ENCODE measurements at regions not wholly inside any gene's neighbourhood (a gene's known extent, or its start where the extent isn't known, plus 50 kb on each side); places are given as distances from the start of the nearest gene placed in this dataset.

DNA sequence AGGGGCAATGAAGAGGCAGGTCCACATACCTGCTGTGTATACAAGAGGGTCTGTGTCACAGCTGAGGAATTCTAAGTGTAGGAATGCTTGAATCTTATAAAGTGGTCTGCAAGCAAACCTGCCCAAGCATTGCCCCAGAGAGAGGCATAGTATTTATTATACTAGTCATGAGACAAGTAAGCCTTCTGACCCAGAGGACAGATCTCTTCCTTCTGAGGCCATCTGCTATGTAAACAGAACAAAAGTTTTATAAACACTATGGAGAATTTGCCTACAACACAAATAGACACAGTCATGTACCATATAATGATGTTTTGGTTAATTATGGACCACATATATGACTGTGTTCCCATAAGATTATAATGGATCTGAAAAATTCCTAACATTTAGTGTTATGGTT, 388.2 kb downstream of the NEBL start:
- in situ Hi-C loops (cut with HindIII; ENCODE audit: low sequenced_read_pairs), result no loop called here
- no peak for DNase-seq (ENCODE audit: low read depth)
- TF ChIP-seq, protein P1, sequence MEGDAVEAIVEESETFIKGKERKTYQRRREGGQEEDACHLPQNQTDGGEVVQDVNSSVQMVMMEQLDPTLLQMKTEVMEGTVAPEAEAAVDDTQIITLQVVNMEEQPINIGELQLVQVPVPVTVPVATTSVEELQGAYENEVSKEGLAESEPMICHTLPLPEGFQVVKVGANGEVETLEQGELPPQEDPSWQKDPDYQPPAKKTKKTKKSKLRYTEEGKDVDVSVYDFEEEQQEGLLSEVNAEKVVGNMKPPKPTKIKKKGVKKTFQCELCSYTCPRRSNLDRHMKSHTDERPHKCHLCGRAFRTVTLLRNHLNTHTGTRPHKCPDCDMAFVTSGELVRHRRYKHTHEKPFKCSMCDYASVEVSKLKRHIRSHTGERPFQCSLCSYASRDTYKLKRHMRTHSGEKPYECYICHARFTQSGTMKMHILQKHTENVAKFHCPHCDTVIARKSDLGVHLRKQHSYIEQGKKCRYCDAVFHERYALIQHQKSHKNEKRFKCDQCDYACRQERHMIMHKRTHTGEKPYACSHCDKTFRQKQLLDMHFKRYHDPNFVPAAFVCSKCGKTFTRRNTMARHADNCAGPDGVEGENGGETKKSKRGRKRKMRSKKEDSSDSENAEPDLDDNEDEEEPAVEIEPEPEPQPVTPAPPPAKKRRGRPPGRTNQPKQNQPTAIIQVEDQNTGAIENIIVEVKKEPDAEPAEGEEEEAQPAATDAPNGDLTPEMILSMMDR (IDR thresholded peaks at IDR 0.05; ENCODE audit: low read depth, low read length, missing control alignments), result no peak

DNA sequence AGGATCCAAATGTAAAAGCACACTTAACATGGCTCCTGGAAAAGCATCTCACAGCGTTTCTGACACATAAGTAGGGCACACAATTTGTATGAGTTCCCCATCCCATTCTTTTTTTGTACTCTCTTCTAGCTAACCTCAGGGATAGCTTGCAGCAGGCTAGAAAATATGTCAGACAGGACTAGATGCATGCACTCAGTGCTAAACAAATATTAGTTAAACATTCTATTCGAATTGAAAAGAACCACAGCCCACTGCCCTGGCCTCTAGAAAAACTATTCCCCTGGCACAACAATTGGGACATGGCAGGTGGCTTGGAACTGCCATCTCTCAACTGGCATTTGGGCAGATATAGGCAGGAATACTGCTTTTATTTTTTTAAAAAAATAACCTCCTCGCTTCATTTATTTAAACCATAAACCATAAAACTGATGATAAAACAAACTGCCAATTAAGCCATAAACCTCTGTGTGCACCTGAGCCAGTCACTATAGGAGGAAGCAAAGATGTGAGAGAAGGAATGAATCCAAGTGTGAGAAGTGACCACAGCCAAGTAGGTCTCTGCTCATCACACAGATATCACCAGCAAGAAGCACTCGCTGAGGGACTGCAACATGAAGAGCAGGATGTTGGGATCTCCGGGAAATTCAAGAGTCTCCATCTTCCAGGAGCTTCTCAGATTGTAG, 394.1 kb downstream of the NEBL start:
- H3K4me3 ChIP-seq (ENCODE audit: low read depth, low read length), result no peak overlapping the region
- no peak for DNase-seq (ENCODE audit: low read depth)
- in situ Hi-C loops (cut with HindIII; ENCODE audit: low sequenced_read_pairs), result no loop called here
- TF ChIP-seq, protein P1 (IDR thresholded peaks at IDR 0.05; ENCODE audit: low read depth, low read length, missing control alignments), result no peak

More for the DNA sequence above, 388.2 kb downstream of the NEBL start:
- H3K4me3 ChIP-seq (ENCODE audit: low read depth, low read length), result no peak overlapping the region

DNA sequence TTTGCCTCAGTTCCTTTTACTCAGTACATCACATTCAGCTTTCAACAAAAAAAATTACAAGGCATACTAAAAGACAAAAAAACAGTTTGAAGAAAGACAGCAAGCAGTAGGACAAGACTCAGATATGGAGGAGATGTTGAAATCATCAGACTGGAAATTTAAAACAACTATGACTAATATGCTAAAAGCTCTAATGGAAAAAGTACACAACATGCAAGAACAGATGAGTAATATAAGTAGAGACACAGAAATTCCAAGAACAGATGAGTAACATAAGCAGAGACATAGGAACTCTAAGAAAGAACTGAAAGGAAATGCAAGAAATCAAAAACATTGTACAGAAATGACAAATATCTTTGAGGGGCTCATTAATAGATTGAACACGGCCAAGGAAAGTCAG, 402.6 kb downstream of the NEBL start:
- no peak overlapping the region for H3K4me3 ChIP-seq (ENCODE audit: low read depth, low read length)
- no peak for DNase-seq (ENCODE audit: low read depth)
- in situ Hi-C loops (cut with HindIII; ENCODE audit: low sequenced_read_pairs), result no loop called here
- TF ChIP-seq, protein P1 (IDR thresholded peaks at IDR 0.05; ENCODE audit: low read depth, low read length, missing control alignments), result no peak

DNA sequence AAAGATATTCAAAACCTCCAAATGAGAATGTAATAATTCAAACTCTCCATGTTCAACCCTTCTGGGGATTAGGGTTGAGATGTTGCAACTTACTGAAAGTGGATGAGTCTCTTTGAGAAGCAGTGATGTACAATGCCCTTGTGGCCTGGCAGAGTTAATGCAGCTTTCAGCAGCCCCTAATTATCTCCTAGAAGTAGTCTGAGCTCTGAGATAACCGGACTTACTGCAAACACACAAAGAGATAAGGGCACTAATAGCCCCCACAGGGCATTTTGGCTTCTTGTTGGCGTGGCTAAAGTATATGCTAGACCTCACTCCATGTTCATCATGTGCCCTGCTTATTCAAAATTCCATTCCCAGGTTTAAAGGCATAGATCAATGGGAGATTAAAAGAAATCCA, 404.7 kb downstream of the NEBL start:
- TF ChIP-seq, protein P1 (IDR thresholded peaks at IDR 0.05; ENCODE audit: low read depth, low read length, missing control alignments), result no peak

DNA sequence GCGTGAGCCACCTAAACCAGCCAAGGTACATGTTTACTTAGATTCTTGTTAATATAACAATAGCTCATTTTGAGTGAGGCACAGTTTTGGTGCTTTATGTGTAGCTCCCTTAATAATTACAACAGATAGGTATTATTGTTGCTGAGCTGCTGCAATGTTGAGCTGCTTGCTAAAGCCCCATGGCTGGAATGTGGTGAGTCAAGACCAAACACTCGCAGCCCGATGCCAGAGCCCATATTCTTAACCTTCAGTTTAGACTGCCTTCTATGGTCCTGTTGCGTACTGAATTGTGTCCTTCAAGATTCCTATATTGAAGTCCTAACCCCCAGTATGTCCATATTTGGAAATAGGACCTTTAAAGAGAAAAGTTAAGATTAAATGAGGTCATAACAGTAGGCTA, 407.1 kb downstream of the NEBL start:
- no peak overlapping the region for H3K4me3 ChIP-seq (ENCODE audit: low read depth, low read length)
- no peak for DNase-seq (ENCODE audit: low read depth)
- TF ChIP-seq, protein P1 (IDR thresholded peaks at IDR 0.05; ENCODE audit: low read depth, low read length, missing control alignments), result no peak
- in situ Hi-C loops (cut with HindIII; ENCODE audit: low sequenced_read_pairs), result no loop called here

More for the DNA sequence above, 404.7 kb downstream of the NEBL start:
- in situ Hi-C loops (cut with HindIII; ENCODE audit: low sequenced_read_pairs), result no loop called here
- no peak overlapping the region for H3K4me3 ChIP-seq (ENCODE audit: low read depth, low read length)
- no peak for DNase-seq (ENCODE audit: low read depth)

DNA sequence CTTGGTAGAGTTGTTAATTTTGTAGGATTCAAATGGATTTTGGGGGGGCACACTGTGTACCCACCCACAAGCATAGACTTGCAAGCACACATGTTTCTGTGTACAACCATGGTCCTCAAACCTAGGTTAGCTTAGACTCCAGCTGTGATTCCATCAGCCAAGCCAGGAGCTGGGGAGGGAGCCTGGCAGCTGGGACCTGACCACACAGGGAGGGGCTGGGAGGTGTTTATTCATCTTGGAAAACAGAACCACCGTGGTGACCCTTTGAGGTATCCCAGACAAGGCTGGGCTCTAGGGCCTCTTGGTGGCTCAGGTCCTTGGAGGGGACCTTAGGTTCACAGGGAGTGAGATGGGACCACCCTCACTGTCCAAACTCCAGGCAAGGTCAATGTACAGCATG, 410.3 kb downstream of the NEBL start:
- in situ Hi-C loops (cut with HindIII; ENCODE audit: low sequenced_read_pairs), result no loop called here

More for the DNA sequence above, 410.3 kb downstream of the NEBL start:
- no peak overlapping the region for H3K4me3 ChIP-seq (ENCODE audit: low read depth, low read length)
- no peak for DNase-seq (ENCODE audit: low read depth)
- TF ChIP-seq, protein P1 (IDR thresholded peaks at IDR 0.05; ENCODE audit: low read depth, low read length, missing control alignments), result no peak
